ENCODE measurements at regions not wholly inside any gene's neighbourhood (a gene's known extent, or its start where the extent isn't known, plus 50 kb on each side); places are given as distances from the start of the nearest gene placed in this dataset.
"Not testable (repeated sequence)": the region's sequence is repeated elsewhere in the genome, so short reads cannot be mapped to it uniquely, and the experiment has no call there.

DNA sequence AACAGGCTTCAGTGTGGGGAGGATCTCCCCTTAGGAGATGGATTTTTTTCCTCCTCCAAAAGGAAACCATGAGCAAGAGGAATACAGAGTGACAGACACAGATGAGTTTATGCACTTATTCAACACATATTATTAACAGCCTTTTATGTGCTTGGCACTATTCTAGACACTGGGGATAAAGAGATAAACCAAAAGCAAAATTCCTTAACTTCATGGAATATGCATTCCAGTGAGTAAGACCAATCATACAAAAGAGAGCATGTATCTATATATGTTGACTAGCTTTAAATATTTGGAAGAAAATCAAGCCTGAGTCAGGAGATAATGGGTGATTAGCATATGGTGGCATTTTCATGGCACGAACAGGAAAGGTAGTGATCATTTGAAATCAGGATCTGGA is 284.4 kb upstream of the RASGRP1 start:
- no peaks in the 10 kb centered on the region for H3K27me3 ChIP-seq (ENCODE audit: control insufficient read depth, insufficient read depth, low read length)
- no peak overlapping the region for H3K27ac ChIP-seq (ENCODE audit: low read depth, low read length)
- no peak for DNase-seq (ENCODE audit: low read depth, low spot score)
- ChIA-PET CTCF (interaction anchor here (1.3 kb wide), 1 partner anchor 149 kb away, joined by 6 read pairs; no protein-coding TSS in a partner anchor), POLR2A (no interaction called here)
- H3K9me3 ChIP-seq (ENCODE audit: control insufficient read depth, insufficient read depth, low read length): no peaks in the 10 kb centered on the region
- H3K4me3 ChIP-seq (ENCODE audit: low read depth, low read length): no peak overlapping the region
- TF ChIP-seq, protein P1, sequence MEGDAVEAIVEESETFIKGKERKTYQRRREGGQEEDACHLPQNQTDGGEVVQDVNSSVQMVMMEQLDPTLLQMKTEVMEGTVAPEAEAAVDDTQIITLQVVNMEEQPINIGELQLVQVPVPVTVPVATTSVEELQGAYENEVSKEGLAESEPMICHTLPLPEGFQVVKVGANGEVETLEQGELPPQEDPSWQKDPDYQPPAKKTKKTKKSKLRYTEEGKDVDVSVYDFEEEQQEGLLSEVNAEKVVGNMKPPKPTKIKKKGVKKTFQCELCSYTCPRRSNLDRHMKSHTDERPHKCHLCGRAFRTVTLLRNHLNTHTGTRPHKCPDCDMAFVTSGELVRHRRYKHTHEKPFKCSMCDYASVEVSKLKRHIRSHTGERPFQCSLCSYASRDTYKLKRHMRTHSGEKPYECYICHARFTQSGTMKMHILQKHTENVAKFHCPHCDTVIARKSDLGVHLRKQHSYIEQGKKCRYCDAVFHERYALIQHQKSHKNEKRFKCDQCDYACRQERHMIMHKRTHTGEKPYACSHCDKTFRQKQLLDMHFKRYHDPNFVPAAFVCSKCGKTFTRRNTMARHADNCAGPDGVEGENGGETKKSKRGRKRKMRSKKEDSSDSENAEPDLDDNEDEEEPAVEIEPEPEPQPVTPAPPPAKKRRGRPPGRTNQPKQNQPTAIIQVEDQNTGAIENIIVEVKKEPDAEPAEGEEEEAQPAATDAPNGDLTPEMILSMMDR (IDR thresholded peaks at IDR 0.05; ENCODE audit: low read depth, low read length): no peak

- POLR2A ChIA-PET; CTCF ChIA-PET; H3K4me3 ChIP-seq (ENCODE audit: low read depth, low read length); H3K27ac ChIP-seq (ENCODE audit: low read depth, low read length); H3K9me3 ChIP-seq (ENCODE audit: control insufficient read depth, insufficient read depth, low read length); DNase-seq (ENCODE audit: low read depth, low spot score); H3K27me3 ChIP-seq (ENCODE audit: control insufficient read depth, insufficient read depth, low read length): not testable (repeated sequence)
Observed at GRCh38 chr15:38852188-38852587, 287.6 kb upstream of the RASGRP1 start.

DNA sequence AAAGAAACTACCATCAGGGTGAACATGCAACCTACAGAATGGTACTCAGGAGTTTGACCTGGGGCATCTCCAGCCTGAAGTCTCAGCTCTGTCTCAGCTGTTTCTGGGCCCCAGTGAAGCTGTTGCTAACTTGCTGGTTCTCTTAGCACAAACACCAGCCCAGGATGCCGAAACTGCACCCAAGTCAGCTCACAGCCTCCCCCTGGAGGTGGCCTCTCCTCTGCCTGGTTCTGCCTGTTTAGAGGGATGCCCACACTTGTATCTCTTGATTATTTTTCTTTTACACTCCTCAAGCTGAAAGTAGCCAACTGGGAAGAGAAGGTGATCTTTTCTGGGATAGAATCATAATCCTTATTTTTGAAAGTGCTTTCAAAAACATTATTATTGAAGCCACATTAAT is 289.0 kb upstream of the RASGRP1 start:
- H3K27me3 ChIP-seq (ENCODE audit: control insufficient read depth, insufficient read depth, low read length): no peaks in the 10 kb centered on the region
- ChIA-PET CTCF (interaction anchor here (0.6 to 1.7 kb wide), 7 partner anchors 9 to 146 kb away, joined by 3 to 6 read pairs (median 3); no protein-coding TSS in a partner anchor), POLR2A (no interaction called here)
- no peak overlapping the region for H3K27ac ChIP-seq (ENCODE audit: low read depth, low read length)
- DNase-seq (ENCODE audit: low read depth, low spot score): no peak
- H3K4me3 ChIP-seq (ENCODE audit: low read depth, low read length): no peak overlapping the region
- TF ChIP-seq, protein P1 (IDR thresholded peaks at IDR 0.05; ENCODE audit: low read depth, low read length): peak; percentile 63
- no peaks in the 10 kb centered on the region for H3K9me3 ChIP-seq (ENCODE audit: control insufficient read depth, insufficient read depth, low read length)

GRCh38 chr15:38854506-38854905 is 289.9 kb upstream of the RASGRP1 start:
- H3K27ac ChIP-seq (ENCODE audit: low read depth, low read length): no peak overlapping the region
- H3K27me3 ChIP-seq (ENCODE audit: control insufficient read depth, insufficient read depth, low read length): no peaks in the 10 kb centered on the region
- ChIA-PET POLR2A (no interaction called here), CTCF (interaction anchor here (0.5 to 1.7 kb wide), 4 partner anchors 9 to 485 kb away, joined by 3 to 8 read pairs (median 6); no protein-coding TSS in a partner anchor)
- TF ChIP-seq, protein P1 (IDR thresholded peaks at IDR 0.05; ENCODE audit: low read depth, low read length): no peak
- no peak overlapping the region for H3K4me3 ChIP-seq (ENCODE audit: low read depth, low read length)
- DNase-seq (ENCODE audit: low read depth, low spot score): no peak
- no peaks in the 10 kb centered on the region for H3K9me3 ChIP-seq (ENCODE audit: control insufficient read depth, insufficient read depth, low read length)

- H3K27me3 ChIP-seq (ENCODE audit: control insufficient read depth, insufficient read depth, low read length): no peaks in the 10 kb centered on the region
- H3K9me3 ChIP-seq (ENCODE audit: control insufficient read depth, insufficient read depth, low read length): no peaks in the 10 kb centered on the region
- POLR2A ChIA-PET: no interaction called here
- H3K27ac ChIP-seq (ENCODE audit: low read depth, low read length): no peak overlapping the region
- no peak overlapping the region for H3K4me3 ChIP-seq (ENCODE audit: low read depth, low read length)
- no peak for DNase-seq (ENCODE audit: low read depth, low spot score)
- CTCF ChIA-PET: no interaction called here
- TF ChIP-seq, protein P1 (IDR thresholded peaks at IDR 0.05; ENCODE audit: low read depth, low read length): no peak
Observed at GRCh38 chr15:38857814-38858213, 293.2 kb upstream of the RASGRP1 start.

GRCh38 chr15:38859574-38859973 is 295.0 kb upstream of the RASGRP1 start:
- H3K27me3 ChIP-seq (ENCODE audit: control insufficient read depth, insufficient read depth, low read length): no peaks in the 10 kb centered on the region
- no peak overlapping the region for H3K4me3 ChIP-seq (ENCODE audit: low read depth, low read length)
- ChIA-PET POLR2A (no interaction called here), CTCF (no interaction called here)
- H3K9me3 ChIP-seq (ENCODE audit: control insufficient read depth, insufficient read depth, low read length): no peaks in the 10 kb centered on the region
- DNase-seq (ENCODE audit: low read depth, low spot score): no peak
- no peak overlapping the region for H3K27ac ChIP-seq (ENCODE audit: low read depth, low read length)
- TF ChIP-seq, protein P1 (IDR thresholded peaks at IDR 0.05; ENCODE audit: low read depth, low read length): no peak
